T-helper 1 cell (primary cell): ENCODE measurements at regions not wholly inside any gene's neighbourhood (a gene's known extent, or its start where the extent isn't known, plus 50 kb on each side); places are given as distances from the start of the nearest gene placed in this dataset.
"Not testable (repeated sequence)": the region's sequence is repeated elsewhere in the genome, so short reads cannot be mapped to it uniquely, and the experiment has no call there.

Source experiments
- DNase-seq, 5 donors: peaks; one replicate each; pipeline ENCODE4 v3.0.0-alpha.2; 2012 to 2020

DNA sequence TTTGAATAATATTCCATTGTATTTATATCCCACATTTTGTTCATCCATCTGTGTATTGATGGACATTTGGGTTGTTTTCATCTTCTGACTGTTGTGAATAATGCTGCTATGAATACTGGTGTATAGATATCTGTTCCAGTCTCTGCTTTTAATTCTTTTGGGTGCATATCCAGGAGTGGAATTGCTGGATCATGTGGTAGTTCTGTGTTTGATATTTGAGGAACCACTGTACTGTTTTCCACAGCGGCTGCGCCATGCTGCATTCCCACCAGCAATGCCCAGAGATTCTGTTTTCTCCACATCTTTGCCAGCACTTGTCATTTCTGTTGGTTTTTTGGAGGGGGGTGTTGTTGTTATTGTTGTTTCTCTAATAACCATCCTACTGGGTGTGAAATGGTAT is 131.6 kb upstream of the KIF26B start:
- no peak for DNase-seq

DNA sequence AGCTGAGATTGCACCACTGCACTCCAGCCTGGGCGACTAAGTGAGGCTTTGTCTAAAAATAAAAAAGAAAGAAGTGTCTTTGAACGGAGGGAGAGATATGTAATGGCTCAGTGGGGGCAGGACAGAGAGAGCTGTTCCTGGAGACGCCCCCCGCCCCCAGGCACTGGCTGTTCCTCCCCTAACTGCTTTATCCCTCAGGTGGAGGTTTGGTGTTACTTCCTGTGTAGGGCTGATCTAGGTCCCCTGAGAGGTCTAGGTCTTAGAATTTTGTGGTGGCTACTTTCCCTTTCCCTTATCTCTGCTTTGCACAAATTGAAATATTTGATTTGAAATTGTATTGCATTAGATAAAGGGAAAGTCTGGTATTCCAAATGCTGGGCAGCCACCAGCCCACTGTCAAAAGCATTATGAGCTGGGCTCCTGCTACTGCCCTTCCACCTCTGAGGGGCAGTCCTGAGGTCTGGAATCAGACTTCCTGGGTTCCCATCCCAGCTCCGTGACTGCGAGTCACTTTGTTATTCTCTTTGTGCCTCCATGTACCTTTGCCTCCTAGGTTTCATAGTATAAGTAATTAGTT is 134.8 kb upstream of the KIF26B start:
- no peak for DNase-seq

DNA sequence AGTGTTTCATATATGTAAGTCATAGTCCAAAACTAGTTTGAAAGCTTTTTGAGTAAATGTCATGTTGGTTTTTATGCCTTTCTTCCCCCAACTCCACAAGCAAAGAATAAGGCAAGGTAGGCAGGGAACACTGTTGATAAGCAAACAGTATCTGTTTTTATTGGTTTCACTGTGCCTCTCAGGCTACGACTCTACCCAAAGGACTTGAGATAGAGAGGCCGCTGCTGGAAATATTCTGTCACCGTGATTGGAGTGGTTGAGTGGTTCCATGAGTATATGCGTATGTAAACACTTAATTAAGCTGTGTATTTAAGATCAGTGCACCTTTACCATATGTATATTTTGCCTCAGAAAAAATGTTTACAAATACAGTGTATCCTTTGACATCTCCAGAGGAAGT is 138.1 kb upstream of the KIF26B start:
- DNase-seq, result no peak

DNA sequence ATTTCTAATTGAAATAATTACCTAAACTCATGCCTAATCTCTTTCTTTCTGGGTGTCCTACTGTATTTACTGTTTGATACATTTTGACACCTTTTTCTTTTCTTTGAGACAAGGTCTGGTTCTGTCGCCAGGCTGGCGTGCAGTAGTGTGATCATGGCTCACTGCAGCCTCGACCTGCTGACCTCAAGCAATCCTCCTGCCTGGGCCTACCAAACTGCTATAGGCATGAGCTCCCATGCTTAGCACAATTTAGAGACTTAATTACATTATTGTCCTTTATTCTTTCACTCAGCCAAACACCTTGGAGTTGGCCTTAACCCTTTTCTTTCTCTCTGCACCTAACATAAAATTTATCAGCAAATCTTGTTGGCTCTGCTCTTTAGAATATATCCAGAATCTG is 139.8 kb upstream of the KIF26B start:
- DNase-seq, result no peak

DNA sequence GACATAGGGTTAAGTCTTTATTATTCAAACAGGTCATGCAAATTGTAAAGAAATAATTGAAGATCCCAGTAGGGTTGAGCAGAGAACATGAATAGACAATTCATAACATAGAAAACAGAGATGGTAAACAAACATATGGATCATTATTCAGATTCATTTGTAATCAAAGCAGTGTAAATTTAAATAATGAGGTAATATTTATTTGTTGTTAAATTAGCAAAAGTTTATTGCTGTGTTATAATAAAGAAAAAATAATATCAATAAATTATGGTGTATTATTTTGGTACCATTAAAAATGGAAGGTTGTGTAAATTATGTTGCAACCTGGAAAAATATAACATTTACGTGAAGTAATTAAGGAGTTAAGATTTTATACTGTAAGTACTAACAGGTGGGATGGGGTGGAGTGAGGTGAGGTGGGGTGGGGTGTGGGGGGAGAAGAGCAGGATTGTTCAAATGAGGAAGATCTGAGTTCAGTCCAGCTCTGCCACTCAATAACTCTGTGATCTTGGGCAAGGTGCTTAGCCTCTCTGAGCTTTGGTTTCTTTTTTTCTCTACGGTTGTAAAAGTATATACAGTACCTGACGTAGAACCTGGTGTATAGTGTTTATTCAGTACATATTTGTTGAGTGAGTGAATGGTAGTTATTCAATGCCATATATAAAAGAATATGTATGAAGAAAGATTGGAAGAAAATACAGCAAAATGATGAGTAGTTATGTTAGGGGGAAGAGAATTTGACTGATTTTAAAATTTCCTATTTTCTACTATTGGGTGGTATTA is 140.3 kb upstream of the KIF26B start:
- no peak for DNase-seq

DNA sequence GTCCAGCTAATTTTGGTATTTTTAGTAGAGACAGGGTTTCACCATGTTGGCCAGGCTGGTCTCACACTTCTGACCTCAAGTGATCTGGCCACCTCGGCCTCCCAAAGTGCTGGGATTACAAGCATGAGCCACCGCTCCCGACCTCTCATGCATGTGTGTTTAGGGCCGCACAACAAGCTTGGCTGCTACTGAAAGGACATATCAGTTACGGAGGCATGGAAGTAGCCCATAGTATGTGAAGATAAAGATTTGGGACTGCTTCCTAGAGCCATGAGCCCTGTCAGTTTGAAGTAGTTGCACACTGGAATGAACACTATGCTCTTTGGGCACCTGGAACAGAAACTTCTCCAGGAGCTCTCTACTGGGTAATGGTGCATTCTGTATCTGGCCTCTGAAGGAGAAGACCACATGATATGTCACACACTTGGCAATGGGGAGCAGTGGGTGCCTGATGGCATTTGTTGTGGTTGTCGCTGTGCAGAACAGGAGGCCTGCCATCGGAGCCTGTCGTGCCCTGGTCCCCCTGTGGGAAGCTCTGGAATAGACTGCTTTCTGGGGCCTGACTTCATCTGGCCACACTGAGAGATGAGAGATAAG is 144.7 kb upstream of the KIF26B start:
- DNase-seq, result no peak

DNA sequence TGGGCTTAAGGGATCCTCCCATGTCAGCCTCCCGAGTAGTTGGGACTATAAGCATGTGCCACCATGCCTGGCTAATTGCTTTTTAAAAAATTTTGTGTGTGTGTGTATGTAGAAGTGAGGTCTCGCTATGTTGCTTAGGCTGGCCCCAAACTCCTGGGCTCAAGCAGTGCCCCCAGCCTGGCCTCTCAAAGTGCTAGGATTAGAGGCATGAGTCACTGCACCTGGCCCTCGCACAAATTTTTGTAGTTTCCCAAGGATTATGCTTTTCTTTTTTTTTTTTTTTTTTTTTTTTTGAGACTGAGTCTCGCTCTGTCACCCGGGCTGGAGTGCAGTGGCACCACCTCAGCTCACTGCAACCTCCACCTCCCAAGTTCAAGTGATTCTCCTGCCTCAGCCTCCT is 144.4 kb upstream of the HNRNPU start:
- DNase-seq, result no peak

DNA sequence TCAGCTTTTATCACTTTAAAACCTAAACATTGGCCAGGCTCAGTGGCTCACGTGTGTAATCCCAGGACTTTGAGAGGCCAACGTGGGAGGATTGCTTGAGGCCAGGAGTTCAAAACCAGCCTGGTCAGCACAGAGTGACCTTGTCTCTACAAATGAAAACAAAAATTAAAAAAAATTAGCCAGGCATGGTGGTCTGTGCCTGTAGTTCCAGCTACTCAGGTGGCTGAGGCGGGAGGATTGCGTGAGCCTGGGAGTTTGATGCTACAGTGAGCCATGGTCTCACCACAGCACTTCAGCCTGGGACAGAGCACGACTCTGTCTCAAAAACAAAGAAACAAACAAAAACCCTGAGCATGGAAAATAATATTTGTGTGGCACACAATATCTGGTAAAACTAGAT is 143.5 kb upstream of the HNRNPU start:
- DNase-seq, result no peak

DNA sequence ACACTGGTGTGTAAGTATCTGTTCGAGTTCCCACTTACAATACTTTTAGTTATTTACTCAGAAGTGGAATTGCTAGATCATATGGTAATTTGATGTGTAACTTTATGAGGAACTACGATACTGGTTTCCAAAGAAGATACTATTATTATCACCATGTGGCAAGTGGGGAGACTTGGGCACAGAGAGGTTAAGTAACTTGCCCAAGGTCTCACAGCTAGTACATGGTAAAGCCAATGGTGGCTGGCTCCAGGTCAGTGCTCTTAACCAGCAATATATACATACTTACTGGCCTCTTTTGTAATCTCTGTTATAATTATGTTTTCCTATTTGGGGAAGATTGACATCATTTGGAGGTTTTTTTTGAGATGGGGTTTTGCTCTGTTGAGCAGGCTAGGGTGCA is 138.9 kb upstream of the HNRNPU start:
- no peak for DNase-seq

DNA sequence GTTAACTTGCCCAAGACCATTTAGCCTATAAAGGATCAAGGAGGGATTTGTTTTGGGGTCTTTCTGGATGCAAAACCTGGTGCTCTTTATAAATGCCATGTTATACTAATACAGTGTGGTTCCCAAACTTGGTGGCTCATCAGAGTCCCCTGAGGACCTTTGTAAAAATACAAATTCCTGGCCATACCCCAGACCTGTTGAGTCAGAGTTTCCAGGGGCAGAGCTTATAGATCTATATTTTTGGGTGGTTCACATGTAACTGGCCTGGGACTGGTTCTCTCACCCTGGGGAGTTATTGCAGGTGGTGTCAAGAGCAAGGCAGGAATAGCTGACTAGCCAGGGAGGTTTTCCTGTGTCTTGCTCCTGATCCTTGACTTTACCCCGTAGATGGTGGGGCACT is 136.9 kb upstream of the HNRNPU start:
- no peak for DNase-seq

DNA sequence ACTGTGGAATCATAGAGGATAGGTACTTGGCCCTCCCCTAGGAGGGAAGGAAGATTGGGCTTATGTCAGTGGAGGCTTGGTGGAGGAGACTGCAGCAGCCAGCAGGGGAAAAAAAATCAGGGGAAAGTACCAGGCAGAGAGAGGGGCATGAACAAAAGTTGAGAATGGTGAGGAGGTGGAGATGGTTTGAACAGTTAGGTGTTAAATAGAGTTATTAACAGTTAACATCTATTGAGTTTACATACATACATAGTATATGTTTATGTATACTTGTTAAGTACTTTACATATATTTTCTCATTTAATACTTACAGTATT is 136.5 kb upstream of the HNRNPU start:
- DNase-seq, result no peak

DNA sequence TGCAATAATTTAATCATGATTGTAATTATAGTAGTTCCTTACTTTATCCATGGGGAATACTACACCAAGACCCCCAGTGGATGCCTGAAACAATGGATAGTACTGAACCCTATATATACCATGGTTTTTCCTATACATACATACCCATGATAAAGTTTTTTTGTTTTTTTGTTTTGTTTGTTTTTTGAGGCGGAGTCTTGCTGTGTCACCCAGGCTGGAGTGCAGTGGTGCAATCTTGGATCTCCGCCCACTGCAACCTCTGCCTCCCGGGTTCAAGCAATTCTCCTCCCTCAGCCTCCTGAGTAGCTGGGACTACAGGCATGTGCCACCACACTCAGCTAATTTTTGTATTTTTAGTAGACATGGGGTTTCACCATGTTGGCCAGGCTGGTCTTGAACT is 135.3 kb upstream of the HNRNPU start:
- DNase-seq, result not testable (repeated sequence)

DNA sequence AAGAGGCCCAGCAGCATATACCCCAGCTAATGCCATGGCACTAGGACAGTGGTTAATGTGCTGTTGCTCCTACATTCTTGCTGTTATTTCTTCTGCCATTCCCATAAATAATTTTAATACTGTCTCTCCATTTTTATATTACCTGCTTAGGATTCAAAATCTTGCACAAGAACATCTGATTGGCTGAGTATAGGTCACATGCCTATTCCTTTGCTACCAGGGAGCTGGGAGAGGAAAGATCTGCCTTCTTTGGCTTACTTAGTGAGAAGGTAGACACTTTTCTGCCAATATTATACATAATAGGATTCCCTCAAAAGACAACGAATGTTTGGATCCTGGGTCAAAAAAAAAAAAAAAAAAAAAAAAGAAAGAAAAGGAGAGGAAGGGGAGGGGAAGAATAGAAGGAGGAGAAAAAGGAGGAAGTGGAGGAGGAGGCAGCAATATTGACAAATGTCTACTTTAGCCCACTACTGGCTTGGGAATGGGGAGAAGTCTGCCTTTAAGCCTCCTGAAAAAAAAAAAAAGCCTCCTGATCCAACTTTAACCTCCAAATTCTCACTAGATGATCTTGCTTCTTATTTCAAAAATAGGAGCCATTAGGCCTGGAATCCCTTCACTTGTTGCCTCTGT is 134.5 kb upstream of the HNRNPU start:
- DNase-seq, result no peak

DNA sequence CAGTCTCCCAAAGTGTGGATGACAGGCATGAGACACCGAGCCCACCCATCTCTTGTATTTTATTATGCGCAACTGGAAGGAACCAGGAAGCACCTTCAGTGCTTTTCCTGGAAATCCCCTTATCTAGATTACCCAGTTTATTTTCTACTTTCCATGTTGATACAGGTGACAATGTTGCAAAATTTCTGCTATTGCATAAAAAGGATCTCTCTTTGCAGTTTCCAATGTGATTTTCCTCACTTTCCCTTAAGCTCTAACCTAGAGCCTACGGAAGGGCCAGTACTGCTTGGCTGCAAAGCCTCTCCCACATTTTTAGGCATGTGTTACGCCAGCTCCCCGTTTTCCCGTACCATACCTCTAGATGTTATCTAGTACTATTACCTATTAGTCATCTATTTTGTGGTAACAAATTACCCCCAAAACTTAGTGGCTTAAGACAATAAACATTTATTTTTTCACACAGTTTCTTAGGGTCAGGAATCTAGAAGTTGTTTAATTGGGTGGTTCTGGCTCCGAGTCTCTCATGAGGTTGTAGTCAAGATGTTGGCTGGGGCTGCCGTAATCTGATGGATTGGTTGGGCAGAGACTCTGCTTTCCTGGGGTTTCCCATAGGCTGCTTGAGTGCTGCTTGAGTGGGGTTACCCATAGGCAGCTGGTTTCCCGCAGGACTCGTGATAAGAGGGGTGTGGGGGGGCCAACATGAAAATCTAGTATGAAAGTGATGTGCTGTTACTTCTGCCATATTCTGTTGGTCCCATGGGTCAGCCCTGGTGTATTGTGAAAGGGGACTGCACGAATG is 131.5 kb upstream of the HNRNPU start:
- DNase-seq, result no peak

DNA sequence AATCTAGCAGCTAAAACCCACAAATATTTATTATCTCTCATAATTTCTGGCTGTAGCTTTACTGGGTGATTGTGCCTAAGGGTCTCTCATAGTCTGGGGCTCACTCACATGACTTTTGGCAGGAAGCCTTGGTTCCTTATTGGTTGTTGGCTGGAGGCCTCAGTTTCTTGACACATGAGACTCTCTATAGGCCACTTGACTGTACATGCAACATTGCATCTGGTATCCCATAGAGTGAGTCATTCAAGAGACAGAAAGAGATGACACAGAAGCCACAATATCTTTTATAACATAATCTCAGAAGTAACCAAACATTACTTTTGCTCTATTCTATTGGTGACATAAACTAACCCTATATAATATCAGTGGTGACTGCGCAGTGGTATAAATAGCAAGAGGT is 128.5 kb upstream of the HNRNPU start:
- no peak for DNase-seq

DNA sequence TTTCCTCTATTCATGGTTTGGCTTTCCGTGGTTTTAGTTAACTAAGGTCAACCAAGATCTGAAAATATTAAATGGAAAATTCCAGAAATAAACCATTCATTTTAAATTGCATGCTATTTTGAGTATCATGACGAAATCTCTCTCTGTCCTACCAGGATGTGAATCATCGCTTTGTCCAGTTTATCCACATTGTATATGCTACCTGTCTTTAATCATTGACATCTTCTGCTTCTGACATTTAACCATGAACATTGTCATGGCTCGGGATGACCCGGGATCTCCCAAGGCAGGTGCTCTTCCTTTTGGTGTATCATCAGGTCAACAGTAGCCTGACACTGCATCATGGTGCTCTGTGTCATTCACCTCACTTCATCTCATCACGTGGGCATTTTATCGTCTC is 125.5 kb upstream of the HNRNPU start:
- DNase-seq, result no peak

DNA sequence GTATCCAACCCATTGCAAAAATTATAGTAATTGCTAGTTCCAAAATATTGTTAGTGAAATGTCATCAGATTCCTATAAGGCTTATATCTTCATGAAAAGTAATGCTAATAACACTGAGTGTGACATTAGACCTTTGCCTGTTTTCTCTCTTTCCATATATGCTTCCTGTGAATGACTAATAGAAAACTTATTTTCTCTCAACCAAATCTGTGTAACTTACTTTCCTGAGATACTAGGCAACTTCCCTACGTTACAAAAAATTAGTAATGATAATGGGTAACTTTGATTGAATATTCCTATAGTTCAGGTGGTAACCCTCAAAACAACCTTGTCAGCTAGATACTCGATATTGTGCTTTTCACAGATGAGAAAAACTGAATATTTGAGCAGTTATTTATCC is 124.2 kb upstream of the HNRNPU start:
- no peak for DNase-seq

DNA sequence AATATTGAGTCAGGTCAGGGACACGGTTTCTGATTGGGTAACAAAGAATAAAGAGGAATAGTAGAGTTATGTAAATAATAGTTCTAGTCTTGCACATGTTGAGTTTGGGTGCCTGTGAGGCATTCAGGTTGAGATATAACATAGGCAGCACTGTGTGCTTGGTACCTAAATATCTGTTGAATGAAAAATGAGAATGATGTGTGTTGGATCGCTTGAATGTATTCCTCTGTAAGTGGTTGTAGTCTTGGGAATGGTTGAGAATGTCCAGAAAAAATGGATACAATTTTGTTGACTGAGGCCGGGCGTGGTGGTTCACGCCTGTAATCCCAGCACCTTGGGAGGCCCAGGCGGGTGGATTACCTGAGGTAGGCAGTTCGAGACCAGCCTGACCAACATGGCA is 116.3 kb upstream of the HNRNPU start:
- DNase-seq, result no peak

DNA sequence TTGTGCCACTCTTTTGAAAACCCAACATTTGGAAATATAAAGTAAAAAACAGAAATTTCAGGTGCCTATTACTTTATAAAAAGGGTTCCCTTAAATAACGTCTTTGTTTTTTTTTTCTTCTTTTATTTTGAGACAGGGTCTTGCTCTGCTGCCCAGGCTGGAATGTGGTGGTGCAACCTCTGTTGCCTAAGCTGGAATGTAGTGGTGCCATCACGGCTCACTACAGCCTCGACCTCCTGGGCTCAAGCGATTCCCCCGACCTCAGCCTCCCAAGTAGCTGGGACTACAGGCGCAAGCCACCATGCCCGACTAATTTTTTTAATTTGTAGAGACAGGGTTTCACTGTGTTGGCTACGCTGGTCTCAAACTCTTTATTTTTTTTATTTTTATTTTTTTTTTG is 110.2 kb upstream of the HNRNPU start:
- no peak for DNase-seq

DNA sequence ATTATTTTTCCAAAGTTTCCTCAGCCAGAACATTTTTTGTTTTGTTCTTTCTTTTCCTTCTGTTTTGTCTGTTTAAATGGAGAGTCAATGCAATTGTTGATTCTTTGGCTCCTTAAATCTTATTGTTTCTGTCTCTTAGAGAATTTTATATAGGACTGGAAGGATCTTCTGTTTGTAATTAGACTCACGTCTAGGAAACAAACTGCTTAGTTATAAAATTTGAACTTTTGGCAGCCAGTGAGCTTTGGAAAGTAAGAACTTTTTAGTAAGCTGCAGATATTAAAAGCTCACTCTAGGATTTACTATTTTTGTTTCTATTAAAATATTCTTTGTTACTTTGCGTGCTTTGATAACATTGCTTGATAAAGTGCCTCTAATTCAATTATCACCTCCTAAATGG is 109.8 kb upstream of the HNRNPU start:
- no peak for DNase-seq

DNA sequence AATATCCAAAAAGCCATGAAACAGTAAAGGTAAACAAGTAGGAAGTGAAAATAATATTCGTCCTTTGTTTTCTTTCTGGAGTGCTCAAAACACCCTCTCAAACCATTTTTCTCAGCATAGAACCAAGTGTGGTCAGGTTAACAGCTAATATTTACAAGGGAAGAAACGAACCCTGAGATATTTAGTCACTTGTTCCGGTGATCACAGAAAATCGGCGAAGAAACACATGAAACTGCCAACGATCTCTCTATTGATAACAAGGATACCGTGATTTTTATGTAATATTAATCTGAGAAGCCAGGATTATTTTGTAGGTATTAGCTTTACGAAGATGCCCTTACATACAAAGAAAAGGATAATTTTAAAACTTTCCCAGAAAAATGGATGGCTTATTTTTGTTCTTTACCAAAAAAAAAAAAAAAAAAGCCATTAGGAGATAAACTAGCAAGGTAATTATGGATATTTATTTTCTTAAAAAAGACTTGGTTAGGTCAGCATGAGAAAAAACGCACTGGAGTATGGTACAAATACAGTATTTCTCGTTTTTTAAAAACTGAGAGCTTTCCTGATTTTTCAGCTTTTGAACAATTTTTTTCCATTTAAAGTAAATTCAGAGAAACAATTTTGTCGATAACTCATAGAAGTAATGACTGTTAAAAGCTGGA is 107.3 kb upstream of the HNRNPU start:
- DNase-seq, result no peak

DNA sequence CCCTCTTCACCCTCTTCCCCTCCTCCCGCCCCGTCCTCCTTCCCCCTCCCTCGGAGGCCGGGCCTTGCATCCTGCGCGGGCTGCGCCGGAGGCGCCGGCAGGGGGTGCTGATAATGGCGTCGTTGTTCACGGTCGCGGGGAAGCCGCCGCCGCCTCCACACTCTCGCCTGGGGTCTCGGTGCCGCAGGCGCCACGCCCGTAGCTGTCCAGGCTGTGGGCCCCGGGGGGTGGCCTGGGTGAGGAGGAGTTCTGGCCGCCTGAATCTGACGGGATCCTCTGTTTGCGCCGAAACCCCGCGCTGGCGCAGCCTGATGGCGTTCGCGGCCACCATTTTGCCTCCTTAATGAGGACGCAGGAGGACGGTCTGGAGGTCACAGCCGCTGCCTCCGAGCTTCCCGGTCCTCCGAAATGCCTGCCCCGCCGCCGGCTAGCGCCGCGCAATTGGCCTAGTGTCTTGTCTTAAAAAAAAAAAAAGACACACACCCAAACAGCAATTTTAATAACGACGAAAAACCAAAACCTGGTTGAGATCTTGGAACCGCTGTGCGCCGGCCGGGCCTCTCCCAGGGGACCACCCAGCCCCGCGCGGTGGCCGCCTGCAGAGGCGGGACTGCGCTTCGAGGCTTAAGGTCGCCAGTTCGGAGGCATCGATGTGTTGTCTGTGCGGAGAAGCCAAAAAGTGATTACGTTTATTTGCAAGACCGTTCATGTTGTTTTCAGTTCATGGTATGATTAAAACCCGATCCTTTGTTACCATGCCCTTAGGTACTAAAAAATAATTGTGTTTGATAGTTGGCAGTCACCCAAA is 106.6 kb upstream of the HNRNPU start:
- peak; percentile 83 to 95 (median 89) for DNase-seq
